ENCODE measurements at regions not wholly inside any gene's neighbourhood (a gene's known extent, or its start where the extent isn't known, plus 50 kb on each side); places are given as distances from the start of the nearest gene placed in this dataset.

DNA sequence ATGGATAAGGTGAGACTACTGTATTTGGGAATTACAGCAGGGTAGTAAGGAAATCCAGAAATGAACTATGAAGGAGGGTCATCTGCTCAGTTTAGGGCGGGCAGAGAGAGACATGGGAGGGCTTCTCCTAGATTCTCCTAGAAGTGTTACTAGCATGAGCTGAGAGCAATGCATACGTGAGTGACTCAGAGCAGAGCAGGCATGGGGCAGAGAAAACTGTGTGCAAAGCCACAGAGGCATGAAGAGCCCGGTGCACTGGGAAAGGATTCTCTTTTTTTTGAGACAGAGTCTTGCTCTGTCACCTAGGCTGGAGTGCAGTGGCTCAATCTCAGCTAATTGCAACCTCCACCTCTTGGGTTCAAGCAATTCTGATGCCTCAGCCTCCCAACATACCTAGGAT is 116.2 kb downstream of the SOCS6 start:
- no peak for TF ChIP-seq EZH2 (IDR thresholded peaks at IDR 0.05; ENCODE audit: borderline replicate concordance)
- TF ChIP-seq, protein P1, sequence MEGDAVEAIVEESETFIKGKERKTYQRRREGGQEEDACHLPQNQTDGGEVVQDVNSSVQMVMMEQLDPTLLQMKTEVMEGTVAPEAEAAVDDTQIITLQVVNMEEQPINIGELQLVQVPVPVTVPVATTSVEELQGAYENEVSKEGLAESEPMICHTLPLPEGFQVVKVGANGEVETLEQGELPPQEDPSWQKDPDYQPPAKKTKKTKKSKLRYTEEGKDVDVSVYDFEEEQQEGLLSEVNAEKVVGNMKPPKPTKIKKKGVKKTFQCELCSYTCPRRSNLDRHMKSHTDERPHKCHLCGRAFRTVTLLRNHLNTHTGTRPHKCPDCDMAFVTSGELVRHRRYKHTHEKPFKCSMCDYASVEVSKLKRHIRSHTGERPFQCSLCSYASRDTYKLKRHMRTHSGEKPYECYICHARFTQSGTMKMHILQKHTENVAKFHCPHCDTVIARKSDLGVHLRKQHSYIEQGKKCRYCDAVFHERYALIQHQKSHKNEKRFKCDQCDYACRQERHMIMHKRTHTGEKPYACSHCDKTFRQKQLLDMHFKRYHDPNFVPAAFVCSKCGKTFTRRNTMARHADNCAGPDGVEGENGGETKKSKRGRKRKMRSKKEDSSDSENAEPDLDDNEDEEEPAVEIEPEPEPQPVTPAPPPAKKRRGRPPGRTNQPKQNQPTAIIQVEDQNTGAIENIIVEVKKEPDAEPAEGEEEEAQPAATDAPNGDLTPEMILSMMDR (IDR thresholded peaks at IDR 0.05; ENCODE audit: poor library complexity), result no peak
